Keratinocyte (primary cell): ENCODE measurements at regions not wholly inside any gene's neighbourhood (a gene's known extent, or its start where the extent isn't known, plus 50 kb on each side); places are given as distances from the start of the nearest gene placed in this dataset.
A peak's percentile ranks its signal among the peaks of the same experiment; 100 is the strongest.

ENCODE experiments used
- DNase-seq: peaks from one replicate; pipeline ENCODE4 v3.0.0-alpha.2; 2011; ENCODE audit warnings: low read depth, missing footprints, low spot score
- FAIRE-seq: peaks from 2 replicates; lab custom pipeline; 2011; peaks lifted over from hg19 to GRCh38; lab: Jason Lieb, UNC
- H2AFZ ChIP-seq: 2 replicates; pipeline ENCODE4 v1.6.0; 2012; ENCODE audit warnings: low read length, control low read depth, inconsistent platforms; ENCODE audit not compliant: control insufficient read depth
- H3K27ac ChIP-seq: 2 replicates; pipeline ENCODE4 v1.5.1; 2011; ENCODE audit warnings: low read length; ENCODE audit not compliant: control insufficient read depth, insufficient read depth
- H3K27me3 ChIP-seq: 3 replicates; pipeline ENCODE4 v1.6.0; 2011; ENCODE audit warnings: low read length; ENCODE audit not compliant: control insufficient read depth, insufficient read depth; ENCODE audit errors: extremely low read depth
- H3K36me3 ChIP-seq, 2 experiments: 2 replicates in 1 of 2; 3 replicates in 1 of 2; pipeline ENCODE4 v1.5.1; 2011; ENCODE audit warnings: low read length in 2 of 2, mild to moderate bottlenecking in 1 of 2; ENCODE audit not compliant: control insufficient read depth in 2 of 2, insufficient read depth in 2 of 2; ENCODE audit errors: extremely low read depth in 1 of 2
- H3K4me1 ChIP-seq: 3 replicates; pipeline ENCODE4 v1.5.1; 2011; ENCODE audit warnings: low read length; ENCODE audit not compliant: control insufficient read depth, insufficient read depth; ENCODE audit errors: extremely low read depth
- H3K4me2 ChIP-seq: 3 replicates; pipeline ENCODE4 v1.6.0; 2011; ENCODE audit warnings: low read depth, low read length; ENCODE audit not compliant: control insufficient read depth, insufficient read depth; ENCODE audit errors: extremely low read depth
- H3K4me3 ChIP-seq, 3 experiments: fragments of 200-600 bp in 1 of 3; sonication (generic) in 1 of 3; 2 replicates in 2 of 3; 3 replicates in 1 of 3; pipeline ENCODE4 v1.5.1; 2011 to 2016; ENCODE audit warnings: low read length in 3 of 3, mild to moderate bottlenecking in 3 of 3, control low read depth in 2 of 3, inconsistent platforms in 1 of 3, low read depth in 1 of 3, mixed read lengths in 1 of 3, mixed run types in 1 of 3, moderate library complexity in 1 of 3; ENCODE audit not compliant: control insufficient read depth in 2 of 3, insufficient read depth in 2 of 3; ENCODE audit errors: extremely low read depth in 1 of 3
- H3K79me2 ChIP-seq: 2 replicates; pipeline ENCODE4 v1.6.0; 2012; ENCODE audit warnings: low read length; ENCODE audit not compliant: control insufficient read depth, insufficient read depth
- H3K9ac ChIP-seq: 3 replicates; pipeline ENCODE4 v1.6.0; 2011; ENCODE audit warnings: low read length; ENCODE audit not compliant: control insufficient read depth, insufficient read depth; ENCODE audit errors: extremely low read depth
- H3K9me1 ChIP-seq: 3 replicates; pipeline ENCODE4 v1.6.0; 2011; ENCODE audit warnings: low read length; ENCODE audit not compliant: control insufficient read depth, insufficient read depth; ENCODE audit errors: extremely low read depth
- H3K9me3 ChIP-seq: 2 replicates; pipeline ENCODE4 v1.5.1; 2012; ENCODE audit warnings: low read depth, low read length; ENCODE audit not compliant: control insufficient read depth
- H4K20me1 ChIP-seq: 3 replicates; pipeline ENCODE4 v1.6.0; 2011; ENCODE audit warnings: low read length; ENCODE audit not compliant: control insufficient read depth, insufficient read depth; ENCODE audit errors: extremely low read depth
- EZH2 ChIP-seq: IDR thresholded peaks from one replicate; pipeline ENCODE4 v1.6.1; 2012; ENCODE audit warnings: inconsistent platforms, mild to moderate bottlenecking, low read length, moderate library complexity
- dilution Hi-C: fragments of 300-500 bp; cut with MboI; formaldehyde crosslinking; loops from one replicate; pipeline ENCODE4 v1.7.0; 2020; ENCODE audit warnings: low sequenced_read_pairs; ENCODE audit not compliant: extremely low pct_ligation_motif_present
- TF ChIP-seq, protein P1 (sequence below), 3 experiments: IDR thresholded peaks in 1 of 3; conservative IDR thresholded peaks in 1 of 3; optimal IDR thresholded peaks in 1 of 3; 2 replicates in 2 of 3; 3 replicates in 1 of 3; pipeline versions ENCODE3 to v1.5.1; 2011; ENCODE audit warnings: low read length in 3 of 3, mild to moderate bottlenecking in 3 of 3, moderate library complexity in 2 of 3, control low read depth in 1 of 3, inconsistent platforms in 1 of 3; ENCODE audit not compliant: insufficient read depth in 2 of 3; ENCODE audit errors: extremely low read depth in 1 of 3

DNA sequence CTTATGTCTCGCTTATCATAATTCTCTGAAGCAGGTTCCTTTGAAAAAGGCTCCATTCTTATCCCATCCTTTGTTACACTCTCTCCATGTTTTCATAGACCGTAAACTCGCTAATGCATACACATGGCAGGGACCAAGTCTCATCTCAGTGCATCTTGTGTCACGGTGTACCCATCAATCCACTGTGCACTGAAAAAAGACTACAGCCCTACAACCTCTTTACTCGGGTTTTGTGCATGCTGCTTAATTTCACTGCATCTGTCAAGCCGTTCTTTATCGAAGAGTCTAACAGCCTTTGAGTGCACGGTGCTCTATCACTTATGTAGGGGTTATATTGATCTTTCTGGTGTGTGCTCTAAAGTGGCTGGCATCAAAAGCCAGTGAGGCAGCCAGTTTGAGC is 302.9 kb upstream of the ERBB4 start:
- peak overlapping the region; percentile 45 for H3K27ac ChIP-seq
- H2AFZ ChIP-seq, result no peak overlapping the region
- TF ChIP-seq EZH2, result no peak
- TF ChIP-seq, protein P1, sequence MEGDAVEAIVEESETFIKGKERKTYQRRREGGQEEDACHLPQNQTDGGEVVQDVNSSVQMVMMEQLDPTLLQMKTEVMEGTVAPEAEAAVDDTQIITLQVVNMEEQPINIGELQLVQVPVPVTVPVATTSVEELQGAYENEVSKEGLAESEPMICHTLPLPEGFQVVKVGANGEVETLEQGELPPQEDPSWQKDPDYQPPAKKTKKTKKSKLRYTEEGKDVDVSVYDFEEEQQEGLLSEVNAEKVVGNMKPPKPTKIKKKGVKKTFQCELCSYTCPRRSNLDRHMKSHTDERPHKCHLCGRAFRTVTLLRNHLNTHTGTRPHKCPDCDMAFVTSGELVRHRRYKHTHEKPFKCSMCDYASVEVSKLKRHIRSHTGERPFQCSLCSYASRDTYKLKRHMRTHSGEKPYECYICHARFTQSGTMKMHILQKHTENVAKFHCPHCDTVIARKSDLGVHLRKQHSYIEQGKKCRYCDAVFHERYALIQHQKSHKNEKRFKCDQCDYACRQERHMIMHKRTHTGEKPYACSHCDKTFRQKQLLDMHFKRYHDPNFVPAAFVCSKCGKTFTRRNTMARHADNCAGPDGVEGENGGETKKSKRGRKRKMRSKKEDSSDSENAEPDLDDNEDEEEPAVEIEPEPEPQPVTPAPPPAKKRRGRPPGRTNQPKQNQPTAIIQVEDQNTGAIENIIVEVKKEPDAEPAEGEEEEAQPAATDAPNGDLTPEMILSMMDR (optimal IDR thresholded peaks at IDR 0.05 in 1 of 3, IDR thresholded peaks at IDR 0.05 in 1 of 3, conservative IDR thresholded peaks at IDR 0.05 in 1 of 3; ENCODE audit: extremely low read depth in 1 of 3, insufficient read depth in 2 of 3, low read length in 3 of 3), result no peak

DNA sequence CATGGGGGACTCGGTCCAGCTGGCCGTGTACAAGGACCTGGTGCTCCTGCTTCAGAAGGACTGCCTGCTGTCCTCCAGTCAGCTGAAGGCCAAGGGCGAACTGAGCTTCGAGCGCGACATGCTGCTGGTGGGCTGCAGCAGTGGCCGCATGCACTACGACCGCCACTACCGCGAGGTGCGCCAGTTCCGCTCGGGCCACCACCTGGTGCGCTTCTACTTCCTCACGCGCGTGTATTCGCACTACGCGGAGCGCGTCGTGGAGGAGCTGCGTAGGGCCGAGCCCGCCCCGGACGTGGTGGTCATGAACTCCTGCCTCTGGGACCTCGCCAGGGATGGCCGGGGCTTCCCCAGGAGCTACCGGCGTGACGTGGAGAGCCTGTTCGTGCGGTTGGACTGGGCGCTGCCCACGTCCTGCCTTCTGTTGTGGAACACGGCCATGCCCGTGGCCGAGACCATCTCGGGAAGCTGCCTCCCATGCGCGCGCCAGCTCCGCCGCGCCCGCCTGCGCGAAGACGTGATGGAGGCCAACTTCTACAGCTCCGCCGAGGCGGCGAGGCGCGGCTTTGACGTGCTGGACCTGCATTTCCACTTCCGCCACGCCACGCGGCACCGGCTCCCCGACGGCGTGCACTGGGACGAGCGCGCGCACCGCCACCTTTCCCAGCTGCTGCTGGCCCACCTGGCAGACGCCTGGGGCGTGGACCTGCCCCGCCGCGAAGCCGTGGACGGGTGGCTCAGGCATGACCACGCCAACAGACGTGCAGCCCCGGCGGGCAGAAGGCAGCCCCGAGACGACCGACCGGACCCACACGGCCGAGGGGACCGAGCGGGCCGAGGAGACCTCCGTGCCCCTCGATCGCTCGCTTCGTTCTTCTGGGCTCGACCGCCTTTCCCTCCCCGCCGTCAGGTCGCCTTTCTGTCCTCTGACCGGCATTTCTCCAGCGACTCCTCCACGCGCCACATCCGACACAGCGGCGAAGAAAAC is 293.9 kb upstream of the ERBB4 start:
- dilution Hi-C loops, result no loop called here
- Histone ChIP-seq H3K9me3 (peaks cover 2% of the 10 kb centered on the region), H3K4me2 (no peak overlapping the region), H3K27ac (no peak overlapping the region), H2AFZ (no peak overlapping the region), H3K9me1 (no peaks in the 10 kb centered on the region), H4K20me1 (no peaks in the 10 kb centered on the region), H3K4me1 (no peaks in the 10 kb centered on the region), H3K4me3 (no peak overlapping the region), H3K27me3 (no peaks in the 10 kb centered on the region), H3K79me2 (no peaks in the 10 kb centered on the region), H3K36me3 (no peaks in the 10 kb centered on the region), H3K9ac (no peak overlapping the region)
- no peak for TF ChIP-seq EZH2
- TF ChIP-seq, protein P1 (optimal IDR thresholded peaks at IDR 0.05 in 1 of 3, IDR thresholded peaks at IDR 0.05 in 1 of 3, conservative IDR thresholded peaks at IDR 0.05 in 1 of 3; ENCODE audit: extremely low read depth in 1 of 3, insufficient read depth in 2 of 3, low read length in 3 of 3), result no peak
- FAIRE-seq (no peak), DNase-seq (no peak)

More for the DNA sequence above, 302.9 kb upstream of the ERBB4 start:
- Histone ChIP-seq H3K9me3 (no peaks in the 10 kb centered on the region), H3K4me3 (no peak overlapping the region), H3K9me1 (no peaks in the 10 kb centered on the region), H3K36me3 (no peaks in the 10 kb centered on the region), H3K9ac (no peak overlapping the region), H3K27me3 (no peaks in the 10 kb centered on the region), H3K4me2 (no peak overlapping the region), H3K4me1 (peaks cover 51% of the 10 kb centered on the region), H3K79me2 (no peaks in the 10 kb centered on the region), H4K20me1 (no peaks in the 10 kb centered on the region)
- dilution Hi-C loops, result no loop called here
- DNase-seq (no peak), FAIRE-seq (peak; percentile 73)
